GM18907 (cell line): ENCODE measurements at regions not wholly inside any gene's neighbourhood (a gene's known extent, or its start where the extent isn't known, plus 50 kb on each side); places are given as distances from the start of the nearest gene placed in this dataset.
"Not testable (repeated sequence)": the region's sequence is repeated elsewhere in the genome, so short reads cannot be mapped to it uniquely, and the experiment has no call there.

ENCODE experiments used
- ATAC-seq: cut with Tn5 transposase; IDR thresholded peaks from one replicate; pipeline ENCODE4 v1.9.1; 2021; ENCODE audit warnings: mild to moderate bottlenecking, moderate library complexity; ENCODE audit not compliant: unreplicated experiment

DNA sequence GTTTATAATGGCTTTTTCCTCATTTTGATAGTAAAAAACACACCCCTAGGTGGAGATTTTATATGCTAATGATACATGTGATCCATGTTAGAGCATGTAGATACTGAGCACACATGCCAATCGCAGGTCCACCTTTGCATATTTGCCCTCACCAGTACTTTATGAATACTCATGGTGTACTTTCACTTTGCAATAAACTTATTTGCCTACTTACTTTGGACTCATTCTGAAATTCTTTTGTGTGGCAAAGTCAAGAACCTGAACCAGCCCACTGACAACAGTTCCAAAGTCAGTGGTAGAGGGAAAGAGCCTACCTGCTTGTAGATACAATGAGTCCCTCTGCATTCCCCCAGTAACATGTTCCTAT is 58.5 kb upstream of the DHRS4 start:
- ATAC-seq = no peak

DNA sequence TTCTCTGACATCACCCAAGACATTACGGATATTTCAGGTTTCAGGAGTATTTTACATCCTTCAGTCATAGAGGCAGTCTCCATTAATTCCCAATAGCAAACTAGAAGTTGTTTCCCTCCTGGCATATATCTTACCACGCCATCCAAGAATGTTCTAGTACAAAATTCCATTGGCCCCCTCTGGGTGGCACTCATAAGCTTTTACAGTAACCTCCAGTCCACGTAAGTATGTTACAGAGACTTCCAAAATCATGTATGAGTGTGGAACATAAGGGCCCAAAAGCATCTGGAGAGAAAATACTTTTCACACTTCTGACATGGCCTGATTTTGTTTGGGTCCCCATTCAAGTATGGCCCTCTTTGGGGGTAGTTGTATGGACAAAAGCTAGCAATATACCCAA is 58.1 kb upstream of the DHRS4 start:
- ATAC-seq = no peak

DNA sequence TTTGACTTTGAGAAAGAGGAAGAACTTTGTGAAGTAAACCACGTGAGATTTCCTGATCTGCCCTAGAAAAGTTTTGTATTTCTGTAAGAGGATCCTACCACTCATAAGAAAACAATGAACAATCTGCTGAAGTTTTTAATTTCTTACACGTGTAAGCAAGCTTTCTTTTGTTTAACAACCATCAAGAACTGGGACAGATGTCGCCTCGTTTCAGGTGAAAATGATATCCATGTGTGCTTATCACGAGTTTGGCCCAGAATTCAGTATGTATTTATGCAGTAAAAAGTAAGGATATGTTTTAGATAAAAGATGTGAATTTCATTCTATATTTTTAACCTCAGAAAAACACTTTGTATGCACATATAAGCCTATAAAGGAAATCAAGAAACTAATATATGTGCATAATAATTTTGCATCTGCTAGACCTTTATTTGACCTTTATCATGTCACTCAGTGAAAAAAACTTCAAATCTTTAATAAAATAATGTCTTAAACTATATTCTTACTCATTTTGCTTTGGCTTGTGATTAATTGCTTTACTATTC is 56.9 kb upstream of the DHRS4 start:
- no peak for ATAC-seq

DNA sequence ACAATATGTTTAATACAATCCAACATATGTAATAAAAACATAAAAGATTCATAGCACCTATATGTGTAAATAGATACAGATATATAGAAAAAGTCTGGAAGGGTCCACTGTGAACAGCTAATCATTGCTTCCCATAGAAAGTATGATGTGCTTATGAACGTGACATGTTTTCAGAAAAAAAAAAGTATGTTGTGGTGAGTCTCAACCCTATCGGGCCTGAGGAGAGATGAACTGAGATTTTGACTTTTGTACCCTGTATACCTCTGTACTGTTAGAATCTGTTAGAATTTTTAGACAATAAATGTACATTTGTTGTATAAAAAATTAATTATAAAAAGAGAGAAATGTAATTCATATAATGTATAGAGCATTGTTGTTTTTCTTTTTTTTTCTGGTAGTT is 56.3 kb upstream of the DHRS4 start:
- ATAC-seq = not testable (repeated sequence)

DNA sequence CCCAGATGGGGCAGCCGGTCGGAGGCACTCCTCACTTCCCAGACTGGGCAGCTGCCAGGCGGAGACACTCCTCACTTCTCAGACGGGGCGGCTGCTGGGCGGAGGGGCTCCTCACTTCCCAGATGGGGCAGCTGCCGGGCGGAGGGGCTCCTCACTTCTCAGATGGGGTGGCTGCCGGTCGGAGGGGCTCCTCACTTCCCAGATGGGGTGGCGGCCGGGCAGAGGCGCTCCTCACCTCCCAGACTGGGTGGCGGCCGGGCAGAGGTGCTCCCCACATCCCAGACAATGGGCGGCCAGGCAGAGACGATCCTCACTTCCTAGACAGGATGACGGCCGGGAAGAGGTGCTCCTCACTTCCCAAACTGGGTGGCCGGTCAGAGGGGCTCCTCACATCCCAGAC is 55.2 kb upstream of the DHRS4 start:
- ATAC-seq = not testable (repeated sequence)

DNA sequence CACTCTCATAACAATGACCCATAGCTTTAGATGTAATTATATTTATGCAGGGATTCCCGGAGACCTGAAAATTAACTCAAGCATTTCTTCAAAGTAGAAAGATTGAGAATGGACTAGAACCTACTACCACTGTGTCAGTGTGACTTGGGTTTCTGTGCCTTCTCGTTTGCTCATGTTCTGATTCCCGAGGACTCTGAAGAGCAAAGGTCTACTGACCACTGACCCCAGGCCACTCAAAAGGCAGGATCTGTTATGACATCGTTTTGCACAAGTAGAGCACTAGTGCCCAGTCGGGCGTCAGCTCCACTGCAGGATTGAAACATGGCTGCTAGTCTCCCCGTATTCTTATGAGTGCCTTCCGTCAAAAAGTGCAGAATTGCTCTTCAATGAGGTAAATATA is 53.8 kb upstream of the DHRS4 start:
- no peak for ATAC-seq

DNA sequence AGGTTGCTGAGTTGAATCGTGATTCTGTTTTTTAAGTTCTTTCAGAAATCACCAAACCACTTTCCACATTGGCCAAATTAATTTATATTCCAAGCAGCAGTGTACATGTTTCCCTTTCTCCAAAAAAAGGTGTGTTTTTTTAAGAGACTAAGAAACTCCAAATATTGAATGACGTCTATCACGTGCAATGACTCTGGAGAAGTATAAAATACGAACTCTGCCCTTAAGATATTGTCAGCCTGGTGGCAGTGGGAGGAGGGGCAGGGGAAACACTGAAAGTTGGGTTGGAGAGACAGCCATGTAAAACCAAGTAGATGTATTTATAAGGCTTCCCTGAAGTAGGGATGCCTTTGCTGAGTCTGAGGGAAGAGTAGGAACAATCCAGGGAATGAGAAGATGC is 50.1 kb upstream of the DHRS4 start:
- no peak for ATAC-seq
